Left forelimb (tissue), 1 donor: ENCODE measurements at regions not wholly inside any gene's neighbourhood (a gene's known extent, or its start where the extent isn't known, plus 50 kb on each side); places are given as distances from the start of the nearest gene placed in this dataset.

Source experiments
- DNase-seq: peaks from one replicate; pipeline ENCODE4 v3.0.0-alpha.2; 2018; ENCODE audit warnings: low spot score

- DNase-seq: no peak
Observed at GRCh38 chr5:143586781-143587362, 183.4 kb upstream of the NR3C1 start.

DNA sequence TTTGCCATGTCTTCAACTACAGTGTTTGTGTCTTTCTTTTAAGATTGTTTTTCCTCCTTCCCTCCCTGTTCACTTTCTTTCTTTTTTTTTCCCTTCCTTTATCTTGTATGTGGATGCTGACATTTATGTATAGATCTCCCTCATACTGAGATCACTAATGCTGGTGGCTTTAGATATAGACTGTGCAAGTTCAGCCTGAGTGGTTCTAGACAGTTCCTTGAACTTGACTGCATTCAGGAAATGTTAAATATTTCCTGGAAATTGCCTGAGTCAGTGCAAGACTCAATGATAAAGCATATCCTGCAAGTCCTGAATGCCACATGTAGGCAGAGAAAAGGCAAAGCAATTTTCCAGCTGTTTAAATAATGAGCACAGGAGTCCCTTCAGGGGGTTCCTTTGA, 182.5 kb upstream of the NR3C1 start:
- DNase-seq: no peak

- DNase-seq: no peak
Observed at GRCh38 chr5:143583409-143583808, 179.9 kb upstream of the NR3C1 start.

DNA sequence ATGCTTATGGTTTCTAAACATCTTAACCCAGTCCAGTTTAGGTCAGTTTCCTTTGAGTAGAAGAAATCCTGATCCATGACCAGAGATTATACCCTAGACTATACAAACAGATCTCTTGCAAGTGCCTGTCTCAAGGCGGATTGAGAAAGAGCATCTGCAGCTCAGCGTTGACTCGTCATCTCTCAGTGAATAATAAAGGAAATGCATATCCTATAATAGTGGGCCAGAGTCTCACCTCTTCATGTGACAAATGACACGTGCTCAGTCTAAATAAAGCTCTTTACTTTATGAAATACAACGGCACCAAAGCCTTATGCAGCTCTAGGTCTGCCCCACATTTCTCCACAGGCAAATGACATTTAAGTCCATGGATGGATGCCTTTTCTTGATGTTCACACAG, 179.4 kb upstream of the NR3C1 start:
- DNase-seq: no peak

- no peak for DNase-seq
Observed at GRCh38 chr5:143582176-143582575, 178.7 kb upstream of the NR3C1 start.

- DNase-seq: no peak
Observed at GRCh38 chr5:143581649-143582048, 178.2 kb upstream of the NR3C1 start.

DNA sequence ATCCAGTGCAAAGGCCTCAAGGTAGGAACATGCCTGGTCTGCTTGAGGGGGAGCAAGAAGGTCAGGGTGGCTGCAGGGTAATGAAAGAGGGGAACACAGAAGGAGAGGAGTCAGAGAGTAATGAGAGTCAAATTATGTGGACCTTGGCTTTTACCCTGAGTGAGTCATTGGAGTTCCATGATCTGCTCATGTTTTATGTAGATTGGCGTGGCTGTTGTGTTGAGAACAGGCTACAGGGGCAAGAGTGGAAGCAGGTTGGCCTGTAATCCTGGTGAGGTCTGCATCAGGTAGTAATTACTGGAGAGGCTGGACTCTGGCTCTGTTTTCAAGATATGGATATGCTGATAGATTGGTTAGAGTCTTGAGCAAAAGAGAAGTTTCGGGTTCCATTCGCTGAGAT, 177.7 kb upstream of the NR3C1 start:
- DNase-seq: no peak

- DNase-seq: no peak
Observed at GRCh38 chr5:143576711-143577484, 173.4 kb upstream of the NR3C1 start.

DNA sequence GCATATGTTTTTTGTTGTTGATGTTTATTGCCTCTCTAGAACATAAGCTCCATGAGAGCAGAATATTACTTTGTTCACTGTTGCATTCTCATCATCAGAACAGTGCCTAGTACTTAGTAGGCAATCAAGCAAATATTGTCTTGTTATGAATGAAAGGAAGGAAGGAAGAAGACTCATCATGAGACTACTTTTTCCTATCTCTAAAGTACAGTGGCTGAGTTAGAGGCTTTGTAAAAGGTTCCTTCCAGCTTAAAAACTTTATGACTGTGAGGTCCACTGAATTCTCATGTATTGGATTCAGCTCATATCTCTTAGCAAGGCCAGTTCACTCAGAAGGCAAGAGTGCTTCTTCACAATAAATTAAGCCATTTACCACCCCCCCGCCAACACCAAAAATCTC, 171.8 kb upstream of the NR3C1 start:
- DNase-seq: no peak

GRCh38 chr5:143574236-143574635, 170.8 kb upstream of the NR3C1 start:
- DNase-seq: no peak

GRCh38 chr5:143573568-143574170, 170.2 kb upstream of the NR3C1 start:
- DNase-seq: no peak

- DNase-seq: no peak
Observed at GRCh38 chr5:143572671-143573070, 169.2 kb upstream of the NR3C1 start.

GRCh38 chr5:143571642-143572624, 168.4 kb upstream of the NR3C1 start:
- DNase-seq: no peak

GRCh38 chr5:143570989-143571388, 167.5 kb upstream of the NR3C1 start:
- DNase-seq: no peak

DNA sequence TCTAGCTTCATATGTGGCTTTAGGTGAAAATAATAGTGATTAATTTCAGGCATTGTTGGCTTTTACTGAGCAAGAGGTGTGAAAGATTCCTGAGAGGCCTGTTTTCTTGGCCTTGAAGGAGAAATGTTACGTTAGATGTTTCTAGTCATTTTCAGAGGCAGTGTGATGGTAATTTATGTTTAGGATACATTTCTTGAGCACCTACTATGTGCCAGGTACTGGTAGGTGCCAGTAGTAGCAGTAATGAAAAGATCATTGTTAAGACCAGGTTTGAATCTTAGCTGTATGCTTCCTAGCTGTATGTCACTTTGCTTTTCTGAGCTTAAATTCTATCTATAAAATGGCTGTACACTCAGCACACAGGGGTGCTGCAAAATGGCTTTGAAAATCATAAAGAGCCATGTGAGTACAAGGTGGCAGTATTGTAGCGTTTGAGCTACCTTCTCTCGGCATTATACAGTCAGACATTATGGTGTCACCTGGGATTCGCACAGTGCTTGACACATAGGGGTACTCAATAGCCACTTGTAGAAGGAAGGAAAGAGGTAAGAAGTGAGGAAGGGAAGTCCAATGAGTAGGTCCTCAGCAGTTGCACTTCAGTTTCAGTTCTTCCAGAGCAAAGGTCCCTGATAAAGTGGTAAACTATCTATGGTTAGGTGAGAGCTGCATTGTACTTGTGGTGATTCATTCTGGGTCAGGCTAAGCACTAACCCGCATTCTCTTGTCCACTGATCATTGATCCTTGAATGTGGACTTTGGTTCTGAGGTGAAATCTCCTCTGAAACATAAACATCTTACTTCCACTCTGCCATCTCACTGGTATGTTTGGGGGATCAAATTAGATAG, 166.5 kb upstream of the NR3C1 start:
- DNase-seq: no peak

- DNase-seq: no peak
Observed at GRCh38 chr5:143569213-143569701, 165.8 kb upstream of the NR3C1 start.

GRCh38 chr5:143567583-143568504, 164.4 kb upstream of the NR3C1 start:
- DNase-seq: no peak

DNA sequence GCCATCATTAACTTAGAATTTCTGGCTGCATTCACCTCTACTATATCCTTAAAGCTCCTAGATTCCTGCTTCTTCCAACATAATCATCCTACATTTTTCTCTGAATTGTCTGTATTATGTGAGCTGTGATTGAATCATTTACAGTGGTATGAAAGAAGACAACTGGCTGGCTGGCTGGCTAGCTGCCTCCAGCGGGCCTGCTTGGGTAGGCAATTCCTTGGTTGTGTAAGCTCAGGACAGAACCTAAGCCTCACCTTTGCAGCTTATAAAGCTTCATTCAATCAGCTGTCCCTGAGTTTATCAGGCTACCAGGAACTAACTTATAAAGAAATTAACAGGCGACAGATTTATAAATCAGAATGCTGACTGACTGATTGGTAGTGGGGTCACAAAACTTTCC, 162.7 kb upstream of the NR3C1 start:
- DNase-seq: no peak

GRCh38 chr5:143564417-143564816, 160.9 kb upstream of the NR3C1 start:
- no peak for DNase-seq

DNA sequence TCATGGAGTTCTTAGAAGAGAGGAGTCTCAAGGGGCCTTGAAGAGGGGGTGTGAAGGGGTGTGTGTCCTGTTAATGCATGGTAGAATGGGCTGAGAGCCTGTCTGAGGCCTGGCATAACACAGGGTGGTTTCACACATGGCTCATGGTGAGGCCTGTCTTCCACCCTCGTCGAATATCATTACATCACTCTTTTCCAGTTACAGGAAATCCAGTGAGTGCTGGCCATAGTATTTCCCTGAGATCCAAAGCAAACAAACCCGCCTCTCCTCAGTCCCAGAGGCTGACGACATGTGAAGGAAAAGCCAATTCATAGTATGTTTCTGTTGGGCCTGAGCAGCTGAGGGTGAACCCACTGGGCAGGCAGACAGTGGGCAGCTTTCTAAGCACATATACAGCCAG, 159.4 kb upstream of the NR3C1 start:
- no peak for DNase-seq
